ENCODE measurements at regions not wholly inside any gene's neighbourhood (a gene's known extent, or its start where the extent isn't known, plus 50 kb on each side); places are given as distances from the start of the nearest gene placed in this dataset.

DNA sequence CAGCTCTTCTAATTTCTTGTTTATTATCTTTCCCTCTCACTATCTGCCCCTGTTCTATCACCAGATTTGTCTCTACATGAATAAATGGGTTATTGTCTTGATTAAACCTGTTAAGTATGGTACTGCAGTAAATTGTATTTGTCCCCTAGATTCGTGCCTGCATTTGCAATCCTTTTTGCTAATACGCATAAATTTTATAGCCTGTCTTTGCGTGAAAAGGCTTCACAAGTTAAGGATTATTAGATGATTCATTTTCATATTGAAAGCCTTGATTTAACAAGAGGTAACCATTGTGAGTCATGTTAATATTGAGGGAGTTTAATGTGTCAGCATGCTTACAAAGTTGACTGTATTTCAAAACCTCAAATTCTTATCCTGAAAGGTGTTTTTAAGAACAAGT is 204.6 kb downstream of the PCSK1 start:
- Histone ChIP-seq H3K9me3 (peaks cover 3% of the 10 kb centered on the region; the same call in 1 of the 3 replicates), H3K4me1 (peaks cover 24% of the 10 kb centered on the region), H3K4me3 (no peak overlapping the region), H3K27ac (peak overlapping the region; percentile 71 to 80; a peak in 4 of 6 replicates), H3K4me2 (no peak overlapping the region)
- DNase-seq (ENCODE audit: low read depth in 1 of 2, low spot score in 1 of 2), result no peak
- no peak for ATAC-seq
- no peak for TF ChIP-seq HOXB13 (CRISPR knock-in tag; IDR thresholded peaks at IDR 0.05; ENCODE audit: low read depth)
- TF ChIP-seq, protein P1, sequence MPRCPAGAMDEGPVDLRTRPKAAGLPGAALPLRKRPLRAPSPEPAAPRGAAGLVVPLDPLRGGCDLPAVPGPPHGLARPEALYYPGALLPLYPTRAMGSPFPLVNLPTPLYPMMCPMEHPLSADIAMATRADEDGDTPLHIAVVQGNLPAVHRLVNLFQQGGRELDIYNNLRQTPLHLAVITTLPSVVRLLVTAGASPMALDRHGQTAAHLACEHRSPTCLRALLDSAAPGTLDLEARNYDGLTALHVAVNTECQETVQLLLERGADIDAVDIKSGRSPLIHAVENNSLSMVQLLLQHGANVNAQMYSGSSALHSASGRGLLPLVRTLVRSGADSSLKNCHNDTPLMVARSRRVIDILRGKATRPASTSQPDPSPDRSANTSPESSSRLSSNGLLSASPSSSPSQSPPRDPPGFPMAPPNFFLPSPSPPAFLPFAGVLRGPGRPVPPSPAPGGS (IDR thresholded peaks at IDR 0.05), result no peak
- TF ChIP-seq TP53 (CRISPR knock-in tag; IDR thresholded peaks at IDR 0.05), result no peak
- 0 out of 2 replicates have a peak, but pooled peaks have one; percentile 12 for TF ChIP-seq JUNB (IDR thresholded peaks at IDR 0.05)
- TF ChIP-seq, protein P2, sequence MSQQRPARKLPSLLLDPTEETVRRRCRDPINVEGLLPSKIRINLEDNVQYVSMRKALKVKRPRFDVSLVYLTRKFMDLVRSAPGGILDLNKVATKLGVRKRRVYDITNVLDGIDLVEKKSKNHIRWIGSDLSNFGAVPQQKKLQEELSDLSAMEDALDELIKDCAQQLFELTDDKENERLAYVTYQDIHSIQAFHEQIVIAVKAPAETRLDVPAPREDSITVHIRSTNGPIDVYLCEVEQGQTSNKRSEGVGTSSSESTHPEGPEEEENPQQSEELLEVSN (IDR thresholded peaks at IDR 0.05; ENCODE audit: borderline replicate concordance, low read depth), result no peak
- TF ChIP-seq RCOR1 (IDR thresholded peaks at IDR 0.05; ENCODE audit: low read depth, low read length), result no peak
- TF ChIP-seq HOXA7 (CRISPR knock-in tag; IDR thresholded peaks at IDR 0.05), result no peak
- TF ChIP-seq, protein P3, sequence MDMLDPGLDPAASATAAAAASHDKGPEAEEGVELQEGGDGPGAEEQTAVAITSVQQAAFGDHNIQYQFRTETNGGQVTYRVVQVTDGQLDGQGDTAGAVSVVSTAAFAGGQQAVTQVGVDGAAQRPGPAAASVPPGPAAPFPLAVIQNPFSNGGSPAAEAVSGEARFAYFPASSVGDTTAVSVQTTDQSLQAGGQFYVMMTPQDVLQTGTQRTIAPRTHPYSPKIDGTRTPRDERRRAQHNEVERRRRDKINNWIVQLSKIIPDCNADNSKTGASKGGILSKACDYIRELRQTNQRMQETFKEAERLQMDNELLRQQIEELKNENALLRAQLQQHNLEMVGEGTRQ (IDR thresholded peaks at IDR 0.05), result no peak
- TF ChIP-seq, protein P4, sequence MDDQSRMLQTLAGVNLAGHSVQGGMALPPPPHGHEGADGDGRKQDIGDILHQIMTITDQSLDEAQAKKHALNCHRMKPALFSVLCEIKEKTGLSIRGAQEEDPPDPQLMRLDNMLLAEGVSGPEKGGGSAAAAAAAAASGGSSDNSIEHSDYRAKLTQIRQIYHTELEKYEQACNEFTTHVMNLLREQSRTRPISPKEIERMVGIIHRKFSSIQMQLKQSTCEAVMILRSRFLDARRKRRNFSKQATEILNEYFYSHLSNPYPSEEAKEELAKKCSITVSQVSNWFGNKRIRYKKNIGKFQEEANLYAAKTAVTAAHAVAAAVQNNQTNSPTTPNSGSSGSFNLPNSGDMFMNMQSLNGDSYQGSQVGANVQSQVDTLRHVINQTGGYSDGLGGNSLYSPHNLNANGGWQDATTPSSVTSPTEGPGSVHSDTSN (IDR thresholded peaks at IDR 0.05), result no peak
- TF ChIP-seq FOSL2 (IDR thresholded peaks at IDR 0.05), result no peak
- peak; percentile 33; the same call in 1 of the 2 replicates for TF ChIP-seq FOSL2 (CRISPR knock-in tag; IDR thresholded peaks at IDR 0.05)
- no peak for TF ChIP-seq KDM5A (IDR thresholded peaks at IDR 0.05)
- CTCF ChIA-PET, result interaction anchor here (0.6 to 4.5 kb wide), 3 partner anchors 10 to 108 kb away, joined by 3 to 19 read pairs (median 5); no protein-coding TSS in a partner anchor
- WGBS (ENCODE audit: missing lambda C conversion rate), result 63% methylated on average over 3 of the region's 3 CpGs
- POLR2A ChIA-PET, result no interaction called here
- no peak for FAIRE-seq

DNA sequence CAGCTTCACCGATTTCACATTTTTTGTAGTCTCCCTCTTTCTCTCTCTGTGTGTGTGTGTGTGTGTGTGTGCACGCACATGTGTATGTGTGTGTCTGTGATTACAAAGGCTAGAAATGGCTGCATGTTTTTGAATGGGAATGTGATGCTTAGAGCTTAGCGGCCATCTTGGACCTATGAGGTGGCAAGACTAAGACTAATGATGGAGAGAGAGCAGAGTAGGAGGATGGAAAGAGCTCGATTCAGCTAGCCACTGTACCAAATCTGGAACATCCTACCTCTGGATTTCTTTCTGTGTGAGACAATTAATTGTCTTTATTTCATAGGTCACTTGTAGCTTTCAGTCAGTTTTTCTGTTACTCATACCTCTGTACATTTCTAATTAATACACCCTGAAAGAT is 205.1 kb downstream of the PCSK1 start:
- WGBS (ENCODE audit: missing lambda C conversion rate), result 83% methylated on average over 4 of the region's 4 CpGs
- Histone ChIP-seq H3K27ac (peak overlapping the region; percentile 71 to 80), H3K4me3 (no peak overlapping the region), H3K9me3 (peaks cover 3% of the 10 kb centered on the region; the same call in 1 of the 3 replicates), H3K4me2 (peak overlapping the region; percentile 48), H3K4me1 (peaks cover 24% of the 10 kb centered on the region)
- ChIA-PET POLR2A (no interaction called here), CTCF (interaction anchor here (0.6 to 4.5 kb wide), 4 partner anchors 9 to 335 kb away, joined by 3 to 19 read pairs (median 4); no protein-coding TSS in a partner anchor)
- ATAC-seq, result no peak
- DNase-seq (ENCODE audit: low read depth in 1 of 2, low spot score in 1 of 2), result no peak
- TF ChIP-seq JUN (IDR thresholded peaks at IDR 0.05) (no peak), EHMT2 (IDR thresholded peaks at IDR 0.05; ENCODE audit: low read depth) (no peak), MAZ (IDR thresholded peaks at IDR 0.05; ENCODE audit: borderline replicate concordance, low read depth, low read length) (no peak), FOXS1 (CRISPR knock-in tag; IDR thresholded peaks at IDR 0.05) (no peak), ESRRA (IDR thresholded peaks at IDR 0.05; ENCODE audit: borderline replicate concordance, low read length) (no peak), HDAC2 (IDR thresholded peaks at IDR 0.05) (no peak), HOXA7 (CRISPR knock-in tag; IDR thresholded peaks at IDR 0.05) (no peak)
- peak; percentile 7 for FAIRE-seq

DNA sequence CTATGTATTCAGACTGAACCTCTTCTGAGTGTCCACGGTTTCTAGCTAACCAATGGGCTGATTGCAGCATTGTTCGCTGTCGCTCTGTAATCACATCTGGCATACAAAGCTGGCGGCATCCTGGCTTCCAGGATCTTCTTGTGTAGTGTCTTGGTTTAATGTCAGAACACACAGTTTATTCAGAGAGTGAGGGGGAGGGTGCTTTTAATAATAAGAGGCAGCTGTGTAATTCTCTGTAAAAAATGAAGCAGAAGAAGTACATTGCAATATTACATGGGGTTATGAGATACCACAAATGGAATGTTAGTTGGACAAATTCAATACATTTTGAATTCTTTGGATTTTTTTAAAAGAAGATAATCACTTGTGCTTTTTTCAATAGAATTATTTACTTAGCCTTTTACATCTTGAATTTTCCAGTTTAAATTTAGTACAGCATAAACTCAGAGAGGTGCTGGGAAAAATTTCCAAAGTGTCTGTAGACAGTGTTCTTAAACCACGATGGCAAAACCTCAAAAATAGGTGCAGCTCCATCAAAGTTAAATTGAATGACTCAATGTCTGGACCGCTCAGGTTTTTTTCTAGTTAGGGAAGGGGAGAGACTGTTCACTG is 206.0 kb downstream of the PCSK1 start:
- DNase-seq (ENCODE audit: low read depth in 1 of 2, low spot score in 1 of 2) (peak in 1 of 2 experiments; percentile 19), ATAC-seq (peak; percentile 61 to 73; a peak in 4 of 6 replicates), FAIRE-seq (no peak)
- H3K4me1 ChIP-seq, result peaks cover 24% of the 10 kb centered on the region
- H3K4me3 ChIP-seq, result no peak overlapping the region
- no peaks in the 10 kb centered on the region for H3K9me3 ChIP-seq
- ChIA-PET POLR2A (no interaction called here), CTCF (interaction anchor here (0.8 to 4.5 kb wide), 3 partner anchors 8 to 334 kb away, joined by 3 to 19 read pairs (median 3); no protein-coding TSS in a partner anchor)
- WGBS (ENCODE audit: missing lambda C conversion rate), result 61% methylated on average over 6 of the region's 6 CpGs
- peak overlapping the region; percentile 48 for H3K4me2 ChIP-seq
- H3K27ac ChIP-seq, result peak overlapping the region; percentile 71 to 80
- 0 out of 4 replicates have a peak, but pooled peaks of 1 of the 2 experiments have one; percentile 4 for TF ChIP-seq CEBPB (IDR thresholded peaks at IDR 0.05)
- TF ChIP-seq JUNB (IDR thresholded peaks at IDR 0.05), result 0 out of 2 replicates have a peak, but pooled peaks have one; percentile 28
- no peak for TF ChIP-seq RAD21 (conservative IDR thresholded peaks at IDR 0.05 in 1 of 2, IDR thresholded peaks at IDR 0.05 in 1 of 2)

Measured in A549 (cell line).